ENCODE measurements at regions not wholly inside any gene's neighbourhood (a gene's known extent, or its start where the extent isn't known, plus 50 kb on each side); places are given as distances from the start of the nearest gene placed in this dataset.

- no peak for TF ChIP-seq USF1 (IDR thresholded peaks at IDR 0.05)
- TF ChIP-seq ZBTB7A (IDR thresholded peaks at IDR 0.05; ENCODE audit: low read depth), result no peak
- TF ChIP-seq TCF12 (IDR thresholded peaks at IDR 0.05; ENCODE audit: low read depth), result no peak
- TF ChIP-seq EP300 (IDR thresholded peaks at IDR 0.05; ENCODE audit: borderline replicate concordance), result no peak
- no peak for TF ChIP-seq TAF1 (IDR thresholded peaks at IDR 0.05; ENCODE audit: low read depth)
- TF ChIP-seq NFIC (IDR thresholded peaks at IDR 0.05), result no peak
- TF ChIP-seq RAD21 (IDR thresholded peaks at IDR 0.05; ENCODE audit: low read depth), result no peak
- no peak for TF ChIP-seq YY1 (IDR thresholded peaks at IDR 0.05; ENCODE audit: low read depth)
- TF ChIP-seq FOXM1 (IDR thresholded peaks at IDR 0.05; ENCODE audit: borderline replicate concordance, low read depth), result no peak
- TF ChIP-seq REST (IDR thresholded peaks at IDR 0.05; ENCODE audit: low read depth), result no peak
- no peak for TF ChIP-seq CREB1 (IDR thresholded peaks at IDR 0.05; ENCODE audit: low read depth)
- TF ChIP-seq EGR1 (IDR thresholded peaks at IDR 0.05), result no peak
- TF ChIP-seq, protein P1, sequence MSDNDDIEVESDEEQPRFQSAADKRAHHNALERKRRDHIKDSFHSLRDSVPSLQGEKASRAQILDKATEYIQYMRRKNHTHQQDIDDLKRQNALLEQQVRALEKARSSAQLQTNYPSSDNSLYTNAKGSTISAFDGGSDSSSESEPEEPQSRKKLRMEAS (IDR thresholded peaks at IDR 0.05), result no peak
These were observed 366.7 kb downstream of the PCDH7 start for GRCh38 chr4:31086756-31087330.

DNA sequence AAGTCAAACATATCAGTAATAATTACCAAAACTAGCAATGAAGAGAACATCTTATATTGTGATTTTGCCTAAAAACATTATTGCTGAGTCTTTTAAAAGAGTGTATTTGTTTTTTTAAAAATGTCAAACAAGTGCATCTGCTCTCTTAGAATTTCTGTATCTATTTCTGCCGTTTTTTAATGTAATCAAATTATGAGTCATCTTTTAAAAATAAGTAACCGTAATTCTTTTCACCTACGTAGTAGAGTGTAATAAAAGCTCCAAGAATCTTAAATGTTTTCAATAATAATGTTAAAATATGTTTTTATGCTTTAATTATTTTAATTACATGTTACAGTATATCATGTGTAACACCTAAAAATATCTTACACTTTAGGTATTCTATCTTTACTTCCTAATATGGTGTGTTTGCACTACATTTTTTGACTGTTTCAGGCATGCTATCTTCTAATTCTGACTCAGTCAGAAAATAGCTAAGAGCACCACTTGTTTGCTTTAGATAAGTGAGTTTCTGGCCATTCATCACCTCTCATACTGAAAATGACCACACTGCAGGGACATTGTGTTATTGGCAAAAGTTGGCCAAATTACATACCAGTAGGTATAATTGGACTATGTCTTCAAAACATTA lies 368.5 kb downstream of the PCDH7 start:
- TF ChIP-seq TEAD4 (IDR thresholded peaks at IDR 0.05) (no peak), FOXM1 (IDR thresholded peaks at IDR 0.05; ENCODE audit: borderline replicate concordance, low read depth) (no peak; the same call in 1 of the 2 replicates), NFIC (IDR thresholded peaks at IDR 0.05) (no peak), EP300 (IDR thresholded peaks at IDR 0.05; ENCODE audit: borderline replicate concordance) (no peak), TCF12 (IDR thresholded peaks at IDR 0.05; ENCODE audit: low read depth) (no peak), ZBTB7A (IDR thresholded peaks at IDR 0.05; ENCODE audit: low read depth) (no peak), REST (IDR thresholded peaks at IDR 0.05; ENCODE audit: low read depth) (no peak), CEBPB (IDR thresholded peaks at IDR 0.05) (no peak), USF1 (IDR thresholded peaks at IDR 0.05) (no peak), YY1 (IDR thresholded peaks at IDR 0.05; ENCODE audit: low read depth) (no peak), RAD21 (IDR thresholded peaks at IDR 0.05; ENCODE audit: low read depth) (no peak), CREB1 (IDR thresholded peaks at IDR 0.05; ENCODE audit: low read depth) (no peak), TAF1 (IDR thresholded peaks at IDR 0.05; ENCODE audit: low read depth) (no peak), EGR1 (IDR thresholded peaks at IDR 0.05) (no peak)
- TF ChIP-seq, protein P1 (IDR thresholded peaks at IDR 0.05), result no peak

DNA sequence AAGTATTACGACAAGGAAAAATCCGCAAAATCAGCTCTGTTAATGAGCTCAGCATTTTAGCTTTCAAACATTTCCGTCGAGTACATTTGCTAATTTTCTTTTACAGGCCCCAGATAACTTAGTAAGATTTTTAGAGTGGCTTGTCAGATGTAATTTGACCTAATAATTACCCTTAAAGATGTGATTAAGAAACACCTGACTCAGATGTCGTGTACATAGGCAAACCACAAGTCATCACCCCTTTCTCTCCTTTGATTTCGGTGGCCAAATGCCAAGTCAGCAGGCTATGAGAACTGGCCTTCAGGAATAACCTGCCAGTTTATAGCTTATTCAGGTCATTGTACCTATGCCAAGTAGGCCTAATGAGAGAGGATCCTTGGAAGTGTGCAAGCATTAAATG lies 369.6 kb downstream of the PCDH7 start:
- no peak for TF ChIP-seq CREB1 (IDR thresholded peaks at IDR 0.05; ENCODE audit: low read depth)
- no peak for TF ChIP-seq ZBTB7A (IDR thresholded peaks at IDR 0.05; ENCODE audit: low read depth)
- no peak for TF ChIP-seq RAD21 (IDR thresholded peaks at IDR 0.05; ENCODE audit: low read depth)
- TF ChIP-seq YY1 (IDR thresholded peaks at IDR 0.05; ENCODE audit: low read depth), result no peak
- TF ChIP-seq REST (IDR thresholded peaks at IDR 0.05; ENCODE audit: low read depth), result no peak
- peak; percentile 91 for TF ChIP-seq NFIC (IDR thresholded peaks at IDR 0.05)
- TF ChIP-seq, protein P1 (IDR thresholded peaks at IDR 0.05), result no peak
- peak; percentile 56; the same call in 1 of the 2 replicates for TF ChIP-seq TCF12 (IDR thresholded peaks at IDR 0.05; ENCODE audit: low read depth)
- peak; percentile 38; the same call in 1 of the 2 replicates for TF ChIP-seq FOXM1 (IDR thresholded peaks at IDR 0.05; ENCODE audit: borderline replicate concordance, low read depth)
- peak; percentile 73; the same call in 1 of the 2 replicates for TF ChIP-seq EP300 (IDR thresholded peaks at IDR 0.05; ENCODE audit: borderline replicate concordance)
- peak; percentile 41 for TF ChIP-seq TEAD4 (IDR thresholded peaks at IDR 0.05)
- TF ChIP-seq EGR1 (IDR thresholded peaks at IDR 0.05), result no peak
- TF ChIP-seq CEBPB (IDR thresholded peaks at IDR 0.05), result peak; percentile 51
- no peak for TF ChIP-seq TAF1 (IDR thresholded peaks at IDR 0.05; ENCODE audit: low read depth)
- TF ChIP-seq USF1 (IDR thresholded peaks at IDR 0.05), result no peak; the same call in 1 of the 2 replicates
